PC-9 (cell line): ENCODE measurements at regions not wholly inside any gene's neighbourhood (a gene's known extent, or its start where the extent isn't known, plus 50 kb on each side); places are given as distances from the start of the nearest gene placed in this dataset.

Experiments
- BruUV-seq: library from RNA; stranded (reverse); fragments of 400-500 nt; replicated peaks from 2 replicates; lab custom pipeline; 2021; lab: Mats Ljungman, UMichigan
- CTCF ChIA-PET: fragments of 300-600 bp; sonication (Branson Sonifier 250); formaldehyde crosslinking; loops from one replicate; lab custom pipeline; 2022; ENCODE audit warnings: antibody characterized with exemption; lab: Charles Lee
- POLR2A ChIA-PET: fragments of 300-600 bp; sonication (Branson Sonifier 250); formaldehyde crosslinking; loops from one replicate; lab custom pipeline; 2022; ENCODE audit warnings: antibody characterized with exemption; ENCODE audit not compliant: unreplicated experiment; lab: Charles Lee
- DNase-seq, 2 experiments: peaks; one replicate each; pipeline versions ENCODE4 v3.0.0 to v3.0.0-alpha.2; 2015 to 2022; ENCODE audit warnings: mixed read lengths in 1 of 2
- H2AFZ ChIP-seq: fragments of 200-600 bp; sonication (generic); 2 replicates; pipeline ENCODE4 v1.8.1; 2017; ENCODE audit warnings: antibody characterized with exemption
- H3F3A ChIP-seq: fragments of 200-600 bp; sonication (generic); 2 replicates; pipeline ENCODE4 v1.8.1; 2017; ENCODE audit warnings: antibody characterized with exemption, mild to moderate bottlenecking, low read depth; ENCODE audit not compliant: insufficient read depth
- H3K27ac ChIP-seq: fragments of 200-600 bp; sonication (generic); 2 replicates; pipeline ENCODE4 v1.6.1; 2016; ENCODE audit warnings: mixed run types
- H3K27me3 ChIP-seq: fragments of 200-600 bp; sonication (generic); 2 replicates; pipeline ENCODE4 v1.6.1; 2016; ENCODE audit warnings: low read depth, mixed run types; ENCODE audit not compliant: insufficient read depth
- H3K36me3 ChIP-seq: fragments of 200-600 bp; sonication (generic); 2 replicates; pipeline ENCODE4 v1.6.1; 2016; ENCODE audit warnings: low read depth, mixed run types
- H3K4me1 ChIP-seq: fragments of 200-600 bp; sonication (generic); replicated peaks from 2 replicates; pipeline ENCODE4 v1.6.1; 2016; ENCODE audit warnings: mixed run types; ENCODE audit not compliant: insufficient read depth
- H3K4me2 ChIP-seq: fragments of 200-600 bp; sonication (generic); 2 replicates; pipeline ENCODE4 v1.6.1; 2017; ENCODE audit warnings: mixed run types
- H3K4me3 ChIP-seq: fragments of 200-600 bp; sonication (generic); 2 replicates; pipeline ENCODE4 v1.6.1; 2016; ENCODE audit warnings: mixed run types
- H3K79me2 ChIP-seq: fragments of 200-600 bp; sonication (generic); 2 replicates; pipeline ENCODE4 v1.6.1; 2017; ENCODE audit warnings: low read depth, mixed run types
- H3K9me2 ChIP-seq: fragments of 200-600 bp; sonication (generic); 2 replicates; pipeline ENCODE4 v1.8.1; 2017; ENCODE audit warnings: mild to moderate bottlenecking; ENCODE audit not compliant: insufficient read depth
- H3K9me3 ChIP-seq: fragments of 200-600 bp; sonication (generic); 2 replicates; pipeline ENCODE4 v1.8.1; 2016; ENCODE audit warnings: low read depth; ENCODE audit not compliant: insufficient read depth
- H4K20me1 ChIP-seq: fragments of 200-600 bp; sonication (generic); 2 replicates; pipeline ENCODE4 v1.8.1; 2017; ENCODE audit not compliant: insufficient read depth
- CTCF ChIP-seq: fragments of 200-600 bp; sonication (generic); conservative IDR thresholded peaks from 2 replicates; pipeline ENCODE4 v1.6.1; 2017; ENCODE audit warnings: mixed run types, antibody characterized with exemption, mild to moderate bottlenecking, moderate library complexity
- EZH2 ChIP-seq: fragments of 200-600 bp; sonication (generic); IDR thresholded peaks from 2 replicates; pipeline ENCODE4 v1.8.0; 2017; ENCODE audit warnings: antibody characterized with exemption, low read depth
- intact Hi-C: fragments of 100-400 bp; cut with micrococcal nuclease; formaldehyde crosslinking; loops from one replicate; pipeline ENCODE4 v1.10.0; 2022; ENCODE audit not compliant: unreplicated experiment

GRCh38 chr7:145737617-145738016 is 379.0 kb upstream of the CNTNAP2 start:
- H3K36me3 ChIP-seq, result no peaks in the 10 kb centered on the region
- no peaks in the 10 kb centered on the region; the same call in 1 of the 2 replicates for H3K9me3 ChIP-seq
- H3K79me2 ChIP-seq, result no peaks in the 10 kb centered on the region
- no peak overlapping the region for H2AFZ ChIP-seq
- TF ChIP-seq EZH2, result no peak
- no peak for TF ChIP-seq CTCF
- no peaks in the 10 kb centered on the region for H3K27me3 ChIP-seq
- CTCF ChIA-PET, result no interaction called here
- no peak overlapping the region for H3K4me3 ChIP-seq
- no peak for DNase-seq
- no peak overlapping the region for H3K4me2 ChIP-seq
- H3K9me2 ChIP-seq, result no peaks in the 10 kb centered on the region; the same call in 1 of the 2 replicates
- H4K20me1 ChIP-seq, result no peaks in the 10 kb centered on the region
- POLR2A ChIA-PET, result no interaction called here
- no peak overlapping the region for H3K27ac ChIP-seq
- no peaks in the 10 kb centered on the region for H3K4me1 ChIP-seq
- intact Hi-C loops, result no loop called here
- no TSS peak for BruUV-seq
- no peaks in the 10 kb centered on the region for H3F3A ChIP-seq

DNA sequence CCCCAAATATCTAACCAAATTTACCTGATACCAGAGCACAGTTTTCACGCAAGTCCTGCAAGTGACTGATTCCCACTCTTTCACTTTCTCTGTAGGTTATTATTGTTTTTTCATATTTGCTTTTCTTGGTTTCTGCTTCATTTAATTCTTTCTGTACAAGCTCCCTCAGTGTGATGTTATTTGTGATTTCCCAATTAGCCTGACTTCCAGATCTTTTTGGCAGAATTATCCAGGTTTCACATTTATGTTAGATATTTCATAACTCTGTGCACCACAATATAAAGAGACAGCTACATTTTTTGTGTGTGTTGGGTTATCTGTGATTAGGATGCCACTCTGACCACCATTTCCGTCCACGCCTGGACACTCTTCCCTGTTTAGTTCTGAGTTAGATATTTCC is 381.5 kb upstream of the CNTNAP2 start:
- Histone ChIP-seq H3K36me3 (no peaks in the 10 kb centered on the region), H3K4me3 (no peak overlapping the region), H3F3A (no peaks in the 10 kb centered on the region), H2AFZ (no peak overlapping the region), H3K27me3 (no peaks in the 10 kb centered on the region), H3K27ac (no peak overlapping the region), H4K20me1 (no peaks in the 10 kb centered on the region), H3K4me2 (no peak overlapping the region), H3K9me3 (no peaks in the 10 kb centered on the region; the same call in 1 of the 2 replicates), H3K4me1 (no peaks in the 10 kb centered on the region), H3K79me2 (no peaks in the 10 kb centered on the region), H3K9me2 (no peaks in the 10 kb centered on the region; the same call in 1 of the 2 replicates)
- intact Hi-C loops, result no loop called here
- ChIA-PET POLR2A (no interaction called here), CTCF (no interaction called here)
- BruUV-seq, result no TSS peak
- DNase-seq, result no peak
- TF ChIP-seq EZH2 (no peak), CTCF (no peak)

- H3K4me1 ChIP-seq, result no peaks in the 10 kb centered on the region
- no peaks in the 10 kb centered on the region for H3K36me3 ChIP-seq
- intact Hi-C loops, result no loop called here
- no peak overlapping the region for H2AFZ ChIP-seq
- H3K9me2 ChIP-seq, result no peaks in the 10 kb centered on the region; the same call in 1 of the 2 replicates
- DNase-seq, result no peak
- BruUV-seq, result no TSS peak
- ChIA-PET CTCF (no interaction called here), POLR2A (interaction anchor here (0.6 kb wide), 1 partner anchor 560 kb away, joined by 7 read pairs; no protein-coding TSS in a partner anchor)
- H3F3A ChIP-seq, result no peaks in the 10 kb centered on the region
- no peak overlapping the region for H3K27ac ChIP-seq
- no peak overlapping the region for H3K4me3 ChIP-seq
- no peak overlapping the region for H3K4me2 ChIP-seq
- no peaks in the 10 kb centered on the region for H3K9me3 ChIP-seq
- no peaks in the 10 kb centered on the region for H3K79me2 ChIP-seq
- TF ChIP-seq EZH2 (no peak), CTCF (no peak)
- H4K20me1 ChIP-seq, result no peaks in the 10 kb centered on the region
- no peaks in the 10 kb centered on the region for H3K27me3 ChIP-seq
Measured at GRCh38 chr7:145732521-145732920, 384.1 kb upstream of the CNTNAP2 start.
